Kidney glomerular epithelial cell (primary cell): ENCODE measurements at regions not wholly inside any gene's neighbourhood (a gene's known extent, or its start where the extent isn't known, plus 50 kb on each side); places are given as distances from the start of the nearest gene placed in this dataset.
A peak's percentile ranks its signal among the peaks of the same experiment; 100 is the strongest.
"Not testable (repeated sequence)": the region's sequence is repeated elsewhere in the genome, so short reads cannot be mapped to it uniquely, and the experiment has no call there.

ENCODE experiments used
- DNase-seq: peaks from one replicate; lab custom pipeline; 2025; lab: John Stamatoyannopoulos, UW

DNA sequence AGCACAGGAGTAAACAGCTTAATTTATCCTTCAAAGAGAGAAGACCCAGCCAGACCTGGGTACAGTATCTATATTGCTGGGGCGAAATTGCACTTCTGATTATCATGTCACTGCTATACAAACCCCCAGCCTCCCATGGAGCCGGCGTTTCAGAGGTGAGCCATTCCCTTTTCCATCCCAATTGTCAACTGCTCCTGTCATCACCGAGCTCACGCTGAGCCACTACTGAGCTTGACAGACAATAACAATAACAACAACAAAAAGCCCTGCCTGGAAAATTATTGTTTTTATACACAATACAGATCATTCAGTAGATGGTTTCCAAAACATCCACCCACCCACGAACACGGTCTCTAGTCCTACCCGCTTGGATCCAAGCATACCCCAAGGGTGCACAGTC, 129.0 kb upstream of the JARID2 start:
- no peak for DNase-seq

DNA sequence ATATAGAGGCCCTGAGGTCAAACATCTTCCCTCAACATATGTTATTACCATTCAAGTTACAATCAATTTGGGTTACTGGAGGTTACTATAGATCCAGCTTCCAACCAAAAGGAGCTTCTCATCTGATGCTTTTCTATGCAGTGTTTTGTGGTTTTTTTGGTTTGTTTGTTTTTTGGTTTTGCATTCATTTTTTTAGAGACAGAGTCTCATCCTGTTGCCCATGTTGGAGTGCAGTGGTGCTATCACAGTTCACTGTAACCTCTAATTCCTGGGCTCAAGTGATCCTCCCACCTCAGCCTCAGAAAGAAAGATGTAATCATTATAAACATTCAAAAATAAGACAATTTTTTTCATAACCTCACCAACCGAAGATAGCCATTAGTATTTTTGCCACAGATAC, 124.4 kb upstream of the JARID2 start:
- no peak for DNase-seq

DNA sequence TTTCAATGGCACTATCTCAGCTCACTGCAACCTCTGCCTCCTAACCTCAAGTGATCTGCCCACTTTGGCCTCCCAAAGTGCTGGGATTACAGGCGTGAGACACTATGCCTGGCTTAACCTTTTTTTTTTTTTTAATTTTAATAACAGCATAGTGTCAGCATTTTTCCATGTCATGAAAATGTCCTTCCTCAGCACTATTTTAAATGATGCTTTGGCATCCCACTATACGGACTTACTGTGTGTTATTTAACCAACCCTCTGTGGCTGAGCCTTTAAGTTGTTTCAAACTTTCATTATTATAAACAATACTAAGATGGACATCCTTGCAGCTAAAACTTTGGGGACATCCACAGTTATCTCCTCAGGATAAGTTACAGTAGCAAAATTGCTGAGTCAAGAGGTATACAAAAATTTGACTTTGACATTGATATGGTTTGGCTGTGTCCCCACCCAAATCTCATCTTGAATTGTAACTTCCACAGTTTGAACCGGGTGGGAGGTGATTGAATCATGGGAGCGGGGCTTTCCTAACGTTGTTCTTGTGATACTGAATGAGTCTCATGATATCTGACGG, 123.8 kb upstream of the JARID2 start:
- DNase-seq = no peak

DNA sequence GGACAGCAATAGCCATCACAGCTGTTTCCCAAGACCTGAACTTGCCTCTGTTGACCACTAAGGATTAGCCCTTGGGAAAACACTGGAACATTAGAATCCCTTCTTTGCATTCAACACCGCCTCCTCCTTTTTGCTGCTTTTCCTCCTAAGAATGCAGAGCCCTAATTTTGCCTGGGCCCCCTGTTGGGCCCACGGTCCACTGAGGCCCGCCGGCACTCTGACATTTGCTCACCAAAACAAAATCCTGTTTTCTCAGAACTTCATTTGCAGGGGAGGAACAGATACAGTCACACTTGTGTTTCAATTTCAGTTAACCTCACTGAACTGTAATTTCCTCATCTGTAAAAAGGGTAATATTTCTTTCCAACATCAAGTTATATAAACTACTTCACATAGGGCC, 116.0 kb upstream of the JARID2 start:
- DNase-seq = no peak

DNA sequence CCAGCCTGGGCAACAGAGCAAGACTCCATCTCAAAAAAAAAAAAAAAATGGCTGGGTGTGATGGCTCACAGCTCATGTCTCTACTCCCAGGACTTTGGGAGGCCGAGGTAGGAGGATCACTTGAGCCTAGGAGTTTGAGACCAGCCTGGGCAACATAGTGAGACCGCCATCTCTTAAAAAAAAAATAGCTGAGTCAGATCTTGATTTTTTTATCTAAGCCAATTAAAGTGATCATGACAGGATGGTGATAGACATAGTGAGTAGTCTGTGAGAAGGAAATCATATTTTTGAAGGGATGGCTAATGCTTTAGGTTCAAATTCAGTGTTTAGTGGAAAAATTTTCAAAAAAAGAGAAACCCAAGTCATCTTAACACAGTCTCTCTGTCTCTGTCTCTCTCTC, 114.6 kb upstream of the JARID2 start:
- DNase-seq = no peak

DNA sequence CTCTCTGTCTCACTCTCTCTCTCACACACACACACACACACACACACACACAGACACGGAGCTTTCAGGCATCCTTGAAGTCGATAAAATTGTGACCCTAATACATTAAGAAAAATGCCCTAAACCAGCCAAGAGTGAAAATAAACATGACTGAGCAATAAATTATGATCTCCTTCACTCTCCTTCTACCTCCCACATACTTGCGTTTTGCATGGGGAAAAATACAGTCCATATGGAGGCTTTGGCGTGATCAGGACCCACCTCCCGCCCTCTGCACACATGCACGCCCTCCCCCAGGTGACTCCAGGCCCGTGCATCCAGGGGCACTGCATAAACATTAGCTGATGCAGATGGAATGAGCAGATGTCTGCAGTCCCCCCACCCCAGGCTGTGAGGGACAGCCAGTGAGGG, 114.2 kb upstream of the JARID2 start:
- peak; percentile 83 for DNase-seq

DNA sequence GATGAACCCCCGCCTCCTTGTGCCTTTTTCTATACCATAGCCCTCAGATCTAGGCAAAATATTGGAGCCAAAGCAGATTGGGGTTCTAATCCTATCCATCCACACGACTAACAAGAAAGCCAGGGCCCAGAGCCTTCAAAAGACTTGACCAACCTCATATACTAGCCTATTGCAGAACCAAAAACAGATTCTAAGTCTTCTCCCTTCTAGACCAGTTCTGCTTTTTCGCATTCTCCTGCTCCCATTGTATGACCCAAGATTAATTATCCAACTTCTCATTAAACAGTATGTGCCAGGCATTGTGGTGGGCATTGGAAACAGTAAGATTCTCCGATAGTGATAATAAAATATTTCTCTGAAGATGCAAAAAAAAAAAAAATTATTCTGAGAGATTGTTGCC, 113.7 kb upstream of the JARID2 start:
- no peak for DNase-seq

DNA sequence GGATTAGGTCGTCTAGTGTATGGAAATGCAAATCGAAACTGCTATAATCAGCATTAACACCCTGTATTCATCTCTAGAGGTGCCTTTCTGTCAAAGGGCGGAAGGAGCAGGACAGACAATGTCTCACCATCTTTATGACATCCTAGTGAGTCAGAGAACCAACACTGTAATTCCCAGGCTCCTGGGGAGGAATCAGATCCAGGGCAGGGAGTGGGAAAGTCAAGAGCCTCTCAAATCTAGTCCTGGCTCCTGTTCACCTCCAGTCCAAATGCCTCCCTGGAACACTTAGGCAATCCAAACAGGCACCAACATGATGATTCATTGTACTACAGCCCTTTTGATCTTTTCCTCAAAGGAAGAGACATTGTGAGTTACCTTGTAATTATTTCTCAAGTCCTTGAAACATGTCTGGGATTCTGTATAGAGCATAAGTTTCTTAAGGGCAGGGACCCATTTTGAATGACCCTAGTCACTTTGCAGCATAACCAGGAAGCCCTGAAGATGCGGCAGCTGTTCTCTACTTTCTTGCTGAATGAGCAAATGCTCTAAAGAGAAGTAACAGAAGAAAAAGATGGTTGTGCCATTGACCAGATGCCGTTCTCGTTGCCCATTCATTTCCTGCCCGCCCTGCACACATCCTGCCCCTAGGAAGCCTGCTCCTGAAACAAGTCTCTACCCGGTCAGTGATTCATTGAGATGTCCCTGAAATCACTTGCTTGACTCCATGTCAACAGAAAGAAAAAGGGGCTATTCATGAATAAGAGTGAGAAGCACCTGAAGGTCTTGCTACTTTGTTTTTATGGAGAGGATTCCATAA, 112.8 kb upstream of the JARID2 start:
- peak; percentile 89 for DNase-seq

DNA sequence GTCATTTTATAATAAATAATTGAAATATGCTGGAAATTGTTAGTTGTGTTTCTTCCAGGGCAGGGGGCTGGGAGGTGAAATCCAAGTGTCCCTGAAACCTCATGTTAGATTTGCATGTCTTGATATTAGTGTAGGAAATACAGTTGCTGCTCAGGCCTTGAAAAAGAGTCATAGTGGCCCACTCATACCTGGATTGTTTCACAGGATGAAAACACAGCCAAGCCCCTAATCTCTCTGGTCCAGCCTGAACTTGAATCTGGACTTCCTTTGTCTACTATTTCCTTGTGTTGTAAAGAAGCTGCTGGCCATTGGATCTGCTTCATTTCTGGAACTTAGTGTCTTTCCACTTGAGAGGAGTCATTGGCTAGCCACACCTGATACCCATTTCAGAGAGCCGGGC, 108.8 kb upstream of the JARID2 start:
- DNase-seq = no peak

DNA sequence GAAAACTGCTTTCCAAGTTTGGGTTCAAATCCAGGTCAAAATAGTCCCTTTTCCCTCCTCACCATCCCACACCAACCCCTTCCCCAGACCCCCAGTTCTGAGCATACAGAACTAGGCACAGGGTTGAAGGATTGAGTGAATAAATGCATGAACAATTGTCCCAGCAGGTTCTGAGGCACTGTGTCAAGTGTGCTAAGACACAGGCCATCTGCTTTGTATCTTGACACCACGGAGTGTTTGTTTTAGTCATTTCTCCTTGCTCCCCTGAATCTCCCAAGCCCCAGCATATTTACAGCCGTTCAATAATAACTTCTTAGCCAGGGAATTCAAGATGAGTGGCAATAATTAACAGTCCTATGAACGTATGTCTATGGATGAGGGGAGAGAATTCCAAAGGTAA, 102.8 kb upstream of the JARID2 start:
- no peak for DNase-seq

DNA sequence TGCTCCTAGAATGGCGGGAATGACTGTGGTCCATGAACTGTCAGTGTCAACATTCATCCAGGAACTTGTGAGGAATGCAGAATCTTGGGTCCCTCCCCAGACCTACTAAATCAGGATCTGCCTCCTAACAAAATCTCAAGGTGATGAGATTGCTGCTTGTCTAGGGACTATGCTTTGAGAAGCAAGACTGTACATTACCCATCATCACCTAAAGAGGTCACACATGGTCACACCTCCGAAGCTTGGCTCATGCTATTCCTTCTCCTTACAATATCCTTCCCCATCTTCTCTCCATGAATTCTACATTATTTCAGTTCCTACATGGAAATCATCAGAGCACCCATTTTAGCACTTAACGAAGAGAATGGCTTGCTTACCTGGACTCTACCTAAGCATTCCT, 102.3 kb upstream of the JARID2 start:
- DNase-seq = no peak

DNA sequence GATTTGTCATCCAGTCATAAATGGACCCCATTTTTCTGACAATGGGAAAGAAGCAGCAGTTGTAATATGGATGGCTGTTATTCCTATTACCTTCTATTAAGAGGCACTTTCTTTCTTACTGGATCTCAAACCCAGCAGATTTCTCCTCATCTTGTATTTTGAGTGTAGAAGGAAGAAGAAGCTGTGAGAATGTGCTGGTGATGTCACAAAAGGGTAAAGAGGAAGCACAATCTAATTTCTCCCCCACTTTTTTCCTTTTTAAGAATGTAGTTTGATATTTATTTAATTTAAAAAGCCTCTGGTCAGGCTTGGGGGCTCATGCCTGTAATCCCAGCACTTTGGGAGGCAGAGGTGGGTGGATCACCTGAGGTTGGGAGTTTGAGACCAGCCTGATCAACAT, 100.0 kb upstream of the JARID2 start:
- DNase-seq = no peak

DNA sequence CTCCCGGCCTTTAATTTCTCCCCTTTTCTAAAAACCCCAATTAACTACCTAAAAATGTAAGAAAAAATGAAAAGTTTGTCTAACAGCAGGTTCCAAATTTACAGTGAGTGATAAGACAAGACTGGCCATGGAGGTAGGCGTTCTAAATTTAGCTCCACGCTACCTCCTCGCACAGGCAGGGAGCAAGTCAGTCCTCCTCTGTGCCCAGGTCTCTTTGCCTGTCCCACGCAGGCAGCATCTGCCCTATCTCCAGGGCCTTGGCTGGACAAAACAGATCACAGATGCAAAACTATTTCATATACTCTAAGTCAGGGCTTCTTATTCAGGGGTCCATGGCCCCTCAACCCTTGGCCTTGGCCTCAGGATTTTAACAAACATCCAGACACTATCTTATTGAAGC, 98.0 kb upstream of the JARID2 start:
- DNase-seq = no peak

DNA sequence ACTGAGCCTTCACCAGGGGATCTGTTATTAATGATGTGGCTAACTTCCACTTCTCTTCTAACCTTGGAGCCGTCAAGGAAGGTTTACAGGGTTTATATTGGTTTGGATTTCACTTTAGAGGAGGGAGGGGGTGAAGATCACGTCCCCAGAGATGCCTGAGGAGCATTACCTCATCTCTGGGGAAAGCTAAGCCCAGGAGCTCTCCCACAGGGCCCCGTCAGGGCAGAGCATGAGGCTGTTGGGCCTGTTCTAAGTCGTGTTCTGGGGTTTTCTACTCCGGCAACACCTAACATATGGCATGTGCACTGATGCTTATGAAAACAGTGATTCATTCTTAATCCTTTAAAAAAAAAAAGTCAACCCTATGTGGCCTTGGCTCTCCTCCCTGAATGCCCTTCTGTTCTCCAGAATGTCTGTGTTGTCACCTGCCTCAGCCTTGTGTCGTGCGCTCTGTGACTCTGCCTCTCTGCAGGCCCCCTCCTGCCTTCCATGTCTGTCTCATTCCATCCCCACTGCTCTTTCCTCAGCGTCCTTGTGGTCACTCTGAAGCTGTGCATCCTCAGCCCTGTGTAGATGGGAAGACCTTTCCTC, 97.4 kb upstream of the JARID2 start:
- peak; percentile 16 for DNase-seq

DNA sequence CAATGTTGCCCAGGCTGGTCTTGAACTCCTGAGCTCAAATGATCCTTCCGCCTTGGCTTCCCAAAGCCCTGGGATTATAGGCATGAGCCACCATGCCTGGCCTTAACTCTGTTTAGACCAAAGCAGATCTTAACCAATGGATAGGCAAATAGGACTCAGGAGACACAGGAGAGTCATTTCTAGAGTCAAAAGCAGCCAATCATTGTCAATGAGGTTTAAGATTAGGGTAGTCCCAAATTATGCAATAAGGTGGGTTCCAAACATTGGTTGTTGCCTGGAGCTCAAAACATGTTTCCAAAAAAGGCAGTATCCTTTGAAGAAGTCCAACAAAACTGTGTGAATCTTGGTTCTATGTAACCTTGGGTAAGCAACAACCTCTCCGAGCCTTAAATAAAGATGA, 95.7 kb upstream of the JARID2 start:
- DNase-seq = no peak

DNA sequence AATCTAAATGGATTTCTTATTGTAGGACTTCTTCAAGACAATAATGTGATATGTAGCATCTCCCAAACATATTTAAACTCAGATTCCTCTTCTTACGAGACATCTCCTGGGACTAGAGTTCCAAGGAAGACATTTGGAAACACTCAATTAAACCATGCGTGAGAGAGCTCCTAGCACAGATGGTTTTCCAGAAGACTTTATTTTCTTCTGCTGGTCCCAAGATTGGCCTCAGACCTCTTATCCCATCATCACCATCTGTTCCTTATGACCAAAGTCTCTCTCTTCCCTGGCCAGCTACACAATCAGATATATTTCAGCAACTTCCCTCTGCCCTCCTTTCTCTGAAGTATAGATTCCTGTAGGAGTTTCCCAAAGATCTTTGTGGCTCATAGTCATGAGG, 93.2 kb upstream of the JARID2 start:
- no peak for DNase-seq

DNA sequence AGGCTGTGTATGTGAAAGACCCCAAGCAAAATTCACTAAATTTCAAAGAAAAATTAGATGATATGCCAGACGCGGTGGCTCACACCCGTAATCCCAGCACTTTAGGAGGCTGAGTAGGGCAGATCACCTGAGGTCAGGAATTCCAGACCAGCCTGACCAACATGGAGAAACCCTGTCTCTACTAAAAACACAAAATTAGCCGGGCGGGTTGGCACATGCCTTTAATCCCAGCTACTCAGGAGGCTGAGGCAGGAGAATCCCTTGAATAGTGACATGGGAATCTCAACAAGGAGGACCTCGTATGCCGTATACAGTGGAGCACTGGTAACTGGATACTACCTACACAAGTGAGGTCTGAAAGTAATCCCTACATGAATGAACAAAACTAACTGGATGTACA, 92.7 kb upstream of the JARID2 start:
- DNase-seq = no peak

DNA sequence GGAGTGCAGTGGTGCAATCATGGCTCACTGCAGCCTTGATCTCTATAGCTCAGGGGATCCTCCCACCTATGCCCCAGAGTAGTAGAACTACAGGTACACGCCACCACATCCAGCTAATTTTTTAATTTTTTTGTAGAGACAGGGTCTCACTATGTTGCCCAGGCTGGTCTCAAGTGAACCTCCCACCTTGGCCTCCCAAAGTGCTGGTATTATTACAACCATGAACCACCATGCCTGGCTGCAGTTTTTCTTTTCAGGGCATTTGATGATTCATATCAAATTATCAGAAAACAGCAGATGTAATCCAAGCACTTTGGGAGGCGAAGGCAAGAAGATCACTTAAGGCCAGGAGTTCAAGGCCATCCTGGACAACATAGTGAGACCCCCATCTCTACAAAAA, 88.4 kb upstream of the JARID2 start:
- DNase-seq = no peak

DNA sequence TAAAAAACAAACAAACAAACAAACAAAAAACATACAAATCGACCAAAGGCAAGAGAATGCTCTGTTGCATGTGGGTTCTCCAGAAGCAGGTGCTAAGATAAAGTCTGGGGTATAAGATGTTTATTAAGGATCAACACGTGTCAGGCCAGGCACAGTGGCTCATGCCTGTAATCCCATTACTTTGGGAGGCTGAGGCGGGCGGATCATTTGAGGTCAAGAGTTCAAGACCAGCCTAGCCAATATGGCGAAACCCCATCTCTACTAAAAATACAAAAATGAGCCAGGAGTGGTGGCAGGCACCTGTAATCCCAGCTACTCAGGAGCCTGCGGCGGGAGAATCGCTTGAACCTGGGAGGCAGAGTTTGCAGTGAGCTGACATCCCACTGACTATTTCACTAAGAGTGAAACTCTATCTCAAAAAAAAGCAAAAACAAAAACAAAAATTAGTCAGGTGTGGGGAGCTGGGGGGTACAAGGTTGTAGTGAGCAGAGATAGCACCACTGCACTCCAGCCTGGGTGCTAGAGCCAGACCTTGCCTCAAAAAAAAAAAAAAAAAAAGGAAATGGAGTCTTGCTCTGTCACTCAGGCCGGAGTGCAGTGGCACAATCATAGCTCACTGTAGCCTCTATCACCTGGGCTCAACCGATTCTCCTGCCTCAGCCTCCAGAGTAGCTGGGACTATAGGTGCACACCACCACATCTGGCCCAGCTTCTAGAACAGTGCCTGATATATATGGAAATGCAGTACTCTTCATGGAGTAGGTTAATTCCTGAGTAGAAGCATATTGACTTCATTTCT, 86.8 kb upstream of the JARID2 start:
- no peak for DNase-seq

DNA sequence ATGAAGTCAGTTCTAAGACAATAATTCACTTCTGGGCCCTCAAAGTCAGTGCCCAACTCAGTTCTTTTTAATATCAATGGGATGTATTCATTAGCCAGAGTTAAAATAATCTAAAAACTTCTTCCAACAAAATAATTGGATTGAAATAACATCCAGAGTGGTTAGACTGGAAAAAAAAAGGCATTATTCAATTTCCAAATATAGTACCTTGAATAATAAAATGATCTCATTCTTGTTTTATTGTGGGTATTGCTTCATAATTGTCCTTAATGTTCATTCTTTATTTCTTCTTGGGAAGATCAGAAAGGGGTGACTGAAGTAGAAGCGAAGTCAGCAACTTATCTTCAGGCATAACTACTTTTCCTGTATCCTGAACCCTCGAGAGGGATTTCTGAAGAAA, 85.1 kb upstream of the JARID2 start:
- DNase-seq = no peak

DNA sequence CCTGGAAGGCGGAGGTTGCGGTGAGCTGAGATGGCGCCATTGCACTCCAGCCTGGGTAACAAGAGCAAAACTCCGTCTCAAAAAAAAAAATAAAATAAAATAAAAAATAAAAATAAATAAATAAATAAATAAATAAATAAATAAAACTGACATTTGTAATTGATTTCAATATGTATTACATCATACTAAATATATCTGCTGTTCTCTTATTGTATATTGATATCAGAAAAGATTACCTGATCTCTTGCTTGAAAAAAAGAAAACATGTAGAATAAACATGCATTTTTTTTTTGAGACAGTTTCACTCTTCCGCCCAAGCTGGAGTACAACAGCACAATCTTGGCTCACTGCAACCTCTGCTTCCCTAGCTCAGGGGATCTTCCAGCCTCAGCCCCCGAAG, 81.0 kb upstream of the JARID2 start:
- DNase-seq = not testable (repeated sequence)

DNA sequence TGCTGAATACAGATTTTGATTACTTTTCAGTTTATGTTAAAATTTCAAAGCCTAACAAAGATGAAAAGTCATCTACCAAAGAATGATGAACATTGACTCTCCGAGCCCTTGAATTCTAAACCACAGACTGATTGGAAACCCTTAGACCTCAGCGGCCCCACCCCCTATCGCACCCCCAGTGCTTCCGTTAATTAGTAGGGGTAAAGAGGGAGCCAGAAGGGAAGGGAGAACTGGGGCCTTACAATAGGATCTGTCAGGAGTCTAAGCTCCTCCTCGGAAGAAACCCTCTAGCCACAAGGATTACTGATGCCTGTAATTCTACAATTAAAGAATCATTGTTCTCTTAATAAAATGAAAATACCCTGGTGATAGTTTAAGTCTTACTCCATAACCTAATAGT, 79.7 kb upstream of the JARID2 start:
- DNase-seq = no peak

DNA sequence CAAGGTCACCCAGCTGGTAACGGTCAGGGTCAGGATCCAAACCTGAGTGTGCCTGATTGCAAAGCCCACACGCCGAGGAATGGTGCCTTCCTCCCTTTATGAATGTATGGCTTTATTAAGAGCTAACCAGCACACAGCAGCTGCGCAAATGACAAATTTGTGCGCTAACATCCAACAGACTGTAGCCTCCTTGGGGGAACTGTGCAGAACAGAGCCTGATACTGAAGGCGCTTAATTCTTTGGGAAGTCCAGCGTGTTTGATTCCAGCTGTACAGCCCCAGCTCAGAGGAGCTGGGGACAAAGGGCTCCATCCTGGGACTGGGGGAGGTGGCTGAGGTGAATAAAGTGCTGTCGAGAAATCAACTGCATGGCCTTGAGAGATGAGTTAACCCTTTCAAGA, 75.7 kb upstream of the JARID2 start:
- no peak for DNase-seq
